GM21825 (cell line): ENCODE measurements at regions not wholly inside any gene's neighbourhood (a gene's known extent, or its start where the extent isn't known, plus 50 kb on each side); places are given as distances from the start of the nearest gene placed in this dataset.
A peak's percentile ranks its signal among the peaks of the same experiment; 100 is the strongest.

ENCODE experiments used
- ATAC-seq: cut with Tn5 transposase; IDR thresholded peaks from one replicate; pipeline ENCODE4 v1.9.1; 2021; ENCODE audit warnings: mild to moderate bottlenecking, moderate library complexity; ENCODE audit not compliant: unreplicated experiment

- ATAC-seq = no peak
Observed at GRCh38 chr1:230517326-230517725, 91.2 kb upstream of the PGBD5 start.

DNA sequence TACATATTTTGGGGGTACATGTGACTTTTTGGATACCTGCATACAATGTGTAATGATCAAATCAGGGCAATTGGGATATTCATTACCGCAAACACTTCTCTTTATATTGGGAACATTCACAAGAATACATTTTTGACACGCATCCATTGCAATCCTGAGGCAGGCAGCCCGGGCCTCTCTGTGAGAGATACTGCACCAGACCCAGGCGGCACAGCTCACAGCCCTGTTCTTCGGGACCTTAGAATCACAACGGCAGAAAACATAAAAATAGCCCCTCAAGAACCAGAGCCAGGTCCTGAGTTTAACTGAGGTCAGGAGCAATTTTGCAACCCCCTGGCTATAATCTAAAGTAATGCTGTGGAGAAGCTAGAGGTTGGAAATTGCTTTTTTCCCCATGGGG, 90.8 kb upstream of the PGBD5 start:
- ATAC-seq = no peak

- no peak for ATAC-seq
Observed at GRCh38 chr1:230515451-230516145, 89.5 kb upstream of the PGBD5 start.

- no peak for ATAC-seq
Observed at GRCh38 chr1:230510496-230510895, 84.4 kb upstream of the PGBD5 start.

GRCh38 chr1:230509281-230509977, 83.3 kb upstream of the PGBD5 start:
- ATAC-seq = peak; percentile 67

DNA sequence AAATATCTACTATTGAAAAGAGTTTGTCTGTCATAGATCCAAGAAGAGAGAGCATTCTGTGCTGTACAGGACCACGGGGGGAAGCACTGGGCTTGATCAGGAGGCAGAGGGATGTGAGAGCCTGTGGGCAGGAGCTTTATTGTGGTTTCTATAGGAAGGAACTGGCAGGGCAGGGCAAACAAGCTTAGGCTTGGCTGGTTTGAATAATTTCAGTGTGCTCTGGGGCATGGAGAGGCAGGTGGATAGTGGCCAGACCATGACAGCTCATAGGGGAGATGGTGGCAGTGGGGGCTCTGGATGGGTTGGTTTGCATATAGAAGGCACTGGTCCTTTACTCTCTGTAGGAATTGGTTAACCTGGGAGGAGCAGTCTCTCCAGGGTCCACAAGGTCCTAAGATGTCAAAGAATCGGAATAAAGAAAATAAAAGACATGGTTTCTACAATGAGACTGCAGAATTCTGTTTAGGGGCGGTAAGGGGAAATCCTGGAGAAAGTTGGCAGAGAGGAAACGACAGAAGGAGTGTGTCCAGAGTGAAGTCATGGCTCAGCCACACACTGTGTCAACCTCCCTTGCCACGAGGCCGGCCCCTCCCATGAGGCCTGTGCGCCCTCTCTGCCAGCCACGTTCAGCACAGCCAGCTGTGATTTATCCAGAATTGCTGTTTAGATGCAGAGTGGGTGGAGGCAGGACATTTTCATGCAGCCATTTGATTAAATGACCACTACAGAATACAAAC, 81.7 kb upstream of the PGBD5 start:
- no peak for ATAC-seq

- no peak for ATAC-seq
Observed at GRCh38 chr1:230507236-230507635, 81.1 kb upstream of the PGBD5 start.

GRCh38 chr1:230506451-230506850, 80.3 kb upstream of the PGBD5 start:
- ATAC-seq = no peak

- ATAC-seq = no peak
Observed at GRCh38 chr1:230504310-230504709, 78.2 kb upstream of the PGBD5 start.

DNA sequence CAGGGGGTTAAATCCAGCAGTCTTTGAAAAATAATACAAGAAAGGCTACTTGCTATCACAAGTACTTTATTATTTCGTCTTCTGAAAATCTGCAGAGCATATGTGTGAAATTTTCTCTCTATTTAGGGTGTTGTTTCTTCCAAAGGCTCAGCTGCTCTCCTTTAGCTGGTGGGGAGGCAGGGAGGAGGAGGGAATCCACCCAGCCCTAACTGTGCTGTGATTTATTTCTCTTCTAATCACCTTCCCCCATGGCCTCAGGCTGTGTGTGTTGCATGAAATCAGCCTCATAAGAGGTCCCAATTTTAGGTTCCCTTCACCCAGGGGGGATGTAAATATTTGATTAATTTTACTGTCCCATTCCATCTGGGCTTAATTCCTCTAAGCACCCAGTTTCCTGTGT, 77.6 kb upstream of the PGBD5 start:
- no peak for ATAC-seq

DNA sequence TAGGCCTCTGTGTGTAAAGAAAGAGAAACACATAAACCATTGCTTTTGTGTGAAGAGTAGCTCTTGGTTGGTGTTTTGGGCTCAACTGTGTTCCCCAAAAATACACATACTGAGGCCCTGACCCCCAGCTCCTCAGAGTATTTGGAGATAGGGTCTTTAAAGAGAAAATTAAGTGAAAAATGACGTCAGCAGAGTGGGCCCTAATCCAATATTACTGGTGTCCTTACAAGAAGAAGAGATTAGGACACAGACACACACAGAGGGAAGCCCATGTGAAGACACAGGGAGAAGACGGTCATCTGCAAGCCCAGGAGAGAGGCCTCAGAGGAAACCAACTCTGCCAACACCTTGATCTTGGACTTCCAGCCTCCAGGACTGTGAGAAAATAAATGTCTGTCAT, 76.9 kb upstream of the PGBD5 start:
- ATAC-seq = no peak

GRCh38 chr1:230502306-230502705, 76.2 kb upstream of the PGBD5 start:
- ATAC-seq = no peak

DNA sequence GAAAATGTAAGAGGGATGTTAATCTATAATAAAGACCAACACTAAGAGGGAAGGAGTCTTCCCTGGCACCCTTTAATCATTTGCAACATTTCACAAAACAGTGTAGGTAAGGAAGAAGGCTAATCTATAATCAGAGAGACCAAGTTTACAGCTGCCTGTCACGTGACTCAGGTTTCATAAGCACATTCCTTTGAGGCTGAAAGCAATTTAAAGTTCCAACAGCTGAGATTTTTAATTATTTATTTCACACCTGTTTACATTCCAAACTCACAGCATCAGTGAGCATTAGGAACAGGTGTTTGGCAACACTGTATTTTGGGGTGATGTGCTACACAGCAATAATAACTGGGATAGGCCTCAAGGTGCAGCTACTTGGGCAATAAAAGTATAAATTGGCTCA, 75.7 kb upstream of the PGBD5 start:
- no peak for ATAC-seq

DNA sequence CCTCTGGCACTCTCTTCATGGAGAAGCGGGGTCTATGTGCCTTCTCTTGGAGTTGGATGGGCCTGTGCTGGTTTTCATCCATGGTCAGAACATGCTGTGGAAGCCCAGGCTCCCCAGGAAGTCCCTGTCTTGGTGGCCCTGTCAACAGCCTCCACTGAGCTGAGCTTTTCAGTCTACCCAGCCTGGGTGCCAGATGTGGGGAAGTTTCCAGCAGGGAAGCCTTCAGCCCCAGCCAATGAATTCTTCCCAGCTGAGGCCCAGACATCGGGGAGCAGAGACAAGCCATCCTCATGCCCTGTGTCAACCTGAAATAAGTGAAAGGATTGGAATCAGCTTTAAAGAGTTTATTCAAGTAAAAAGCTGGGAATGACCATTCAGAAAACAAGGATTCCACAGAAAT, 75.1 kb upstream of the PGBD5 start:
- no peak for ATAC-seq

DNA sequence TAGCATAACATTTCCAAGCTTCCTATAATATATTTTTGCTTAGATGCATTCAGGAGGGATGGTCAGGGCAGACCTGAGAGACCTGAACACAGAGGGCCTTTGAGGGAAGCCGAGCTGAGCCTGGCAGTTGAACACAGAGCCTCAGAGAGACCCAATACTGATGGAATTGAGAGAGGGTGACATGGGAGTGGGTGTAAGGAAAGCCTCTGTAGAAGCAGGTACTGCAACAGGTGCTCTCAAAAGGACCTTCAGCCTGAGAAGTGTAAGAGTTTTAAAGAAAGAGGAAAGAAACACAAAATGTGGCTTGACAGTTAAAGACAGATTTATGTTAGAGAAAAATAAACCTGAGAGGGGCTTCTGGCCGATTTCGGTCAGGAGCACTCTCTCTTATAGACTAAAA, 73.9 kb upstream of the PGBD5 start:
- ATAC-seq = no peak

GRCh38 chr1:230499496-230499895, 73.4 kb upstream of the PGBD5 start:
- no peak for ATAC-seq

DNA sequence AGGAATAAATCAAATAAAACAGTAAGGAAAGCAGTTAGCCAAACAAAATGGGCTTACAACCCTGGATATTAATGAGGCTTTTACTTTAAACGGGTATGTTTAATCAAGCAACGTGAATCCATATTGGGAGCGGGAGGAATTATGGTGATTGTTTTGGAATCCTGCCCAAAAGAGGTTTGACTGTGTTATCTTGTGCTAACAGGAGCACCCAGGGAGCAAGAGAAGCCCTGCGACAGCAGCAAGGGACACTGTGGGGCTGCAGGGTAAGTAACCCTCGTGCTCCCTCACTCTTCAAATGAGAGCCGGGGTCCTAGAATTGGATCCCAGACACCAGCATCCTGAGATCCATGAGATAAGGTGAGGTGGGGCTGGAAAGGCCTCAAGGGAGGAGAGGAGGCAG, 72.6 kb upstream of the PGBD5 start:
- ATAC-seq = no peak

DNA sequence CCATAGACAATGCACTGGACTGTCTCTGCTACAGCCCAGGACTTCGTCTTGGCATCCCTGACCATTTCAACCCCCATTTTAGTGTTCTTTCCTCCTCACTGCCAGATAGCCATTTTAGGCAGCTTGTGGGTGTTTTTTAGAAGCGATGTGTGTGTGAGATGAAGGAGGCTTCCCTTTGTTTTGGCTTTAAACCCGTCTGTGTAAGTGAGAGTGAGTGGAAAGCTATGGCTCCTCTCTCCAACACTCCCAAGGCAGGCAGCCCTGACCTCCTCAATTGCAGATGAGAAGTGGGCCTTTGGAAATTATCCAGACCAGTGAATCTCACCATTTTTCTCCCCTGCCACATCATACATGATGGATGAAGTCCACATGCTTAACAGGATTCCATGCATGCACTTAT, 70.3 kb upstream of the PGBD5 start:
- no peak for ATAC-seq

- ATAC-seq = no peak
Observed at GRCh38 chr1:230495891-230496385, 69.8 kb upstream of the PGBD5 start.

- no peak for ATAC-seq
Observed at GRCh38 chr1:230495076-230495475, 68.9 kb upstream of the PGBD5 start.

GRCh38 chr1:230494514-230494913, 68.4 kb upstream of the PGBD5 start:
- ATAC-seq = no peak

DNA sequence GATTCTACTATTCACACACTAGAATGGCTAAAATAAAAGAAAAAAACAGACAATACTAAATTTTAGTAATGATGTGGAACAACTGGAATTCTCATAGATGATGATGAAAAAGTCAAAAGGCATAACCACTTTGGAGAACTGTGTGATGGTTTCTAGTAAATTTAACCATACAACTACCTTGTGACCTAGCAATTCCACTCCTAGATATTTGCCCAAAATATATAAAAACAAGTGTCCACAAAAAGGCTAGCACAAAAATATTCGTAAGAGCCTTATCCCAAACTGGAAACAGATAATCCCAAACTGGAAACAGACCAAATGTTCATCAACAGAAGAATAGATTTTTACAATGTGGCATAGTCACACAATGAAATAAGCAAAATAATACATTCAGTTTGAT, 67.9 kb upstream of the PGBD5 start:
- no peak for ATAC-seq
